Common myeloid progenitor, CD34-positive (primary cell): ENCODE measurements at regions not wholly inside any gene's neighbourhood (a gene's known extent, or its start where the extent isn't known, plus 50 kb on each side); places are given as distances from the start of the nearest gene placed in this dataset.

Source experiments
- CTCF ChIA-PET: fragments of 350-600 bp; sonication (Branson Sonifier 250); formaldehyde crosslinking; loops from one replicate; lab custom pipeline; 2021; ENCODE audit warnings: antibody characterized with exemption; lab: Charles Lee
- POLR2A ChIA-PET: fragments of 350-600 bp; sonication (Branson Sonifier 250); formaldehyde crosslinking; loops from one replicate; lab custom pipeline; 2021; ENCODE audit warnings: antibody characterized with exemption; lab: Charles Lee
- DNase-seq, 3 donors: peaks; one replicate each; pipeline versions ENCODE4 v3.0.0 to v3.0.0-alpha.2; 2013
- H3K27ac ChIP-seq, 2 experiments: 1 replicate in 1 of 2; 2 replicates in 1 of 2; pipeline ENCODE4 v1.7.0; 2013; ENCODE audit warnings: inconsistent platforms in 2 of 2, low read length in 2 of 2, mild to moderate bottlenecking in 2 of 2, low read depth in 1 of 2, moderate library complexity in 1 of 2; ENCODE audit not compliant: severe bottlenecking in 2 of 2, insufficient read depth in 1 of 2, poor library complexity in 1 of 2
- H3K27me3 ChIP-seq, 5 experiments: replicated peaks in 2 of 5; 1 replicate in 3 of 5; 2 replicates in 2 of 5; pipeline versions ENCODE4 v1.6.1 to v1.7.0; 2013; ENCODE audit warnings: low read length in 4 of 5, mild to moderate bottlenecking in 2 of 5, moderate library complexity in 2 of 5, inconsistent platforms in 1 of 5; ENCODE audit not compliant: insufficient read depth in 5 of 5, control insufficient read depth in 4 of 5
- H3K36me3 ChIP-seq, 4 experiments: 1 replicate in 2 of 4; 2 replicates in 2 of 4; pipeline versions ENCODE4 v1.6.1 to v1.7.0; 2013; ENCODE audit warnings: low read length in 3 of 4, control low read depth in 1 of 4, mild to moderate bottlenecking in 1 of 4; ENCODE audit not compliant: control insufficient read depth in 4 of 4, insufficient read depth in 4 of 4
- H3K4me1 ChIP-seq, 4 experiments: 1 replicate in 3 of 4; 2 replicates in 1 of 4; pipeline versions ENCODE4 v1.6.1 to v1.7.1; 2013; ENCODE audit warnings: low read length in 3 of 4, mild to moderate bottlenecking in 3 of 4, control low read depth in 1 of 4, inconsistent platforms in 1 of 4, moderate library complexity in 1 of 4; ENCODE audit not compliant: control insufficient read depth in 4 of 4, insufficient read depth in 4 of 4; ENCODE audit errors: control extremely low read depth in 1 of 4
- H3K4me3 ChIP-seq, 7 experiments: 1 replicate in 4 of 7; 2 replicates in 3 of 7; pipeline versions ENCODE4 v1.5.1 to v1.7.0; 2013; ENCODE audit warnings: mild to moderate bottlenecking in 7 of 7, low read length in 6 of 7, moderate library complexity in 6 of 7, inconsistent platforms in 2 of 7, low read depth in 2 of 7, control low read depth in 1 of 7; ENCODE audit not compliant: insufficient read depth in 4 of 7, control insufficient read depth in 1 of 7; ENCODE audit errors: extremely low read depth in 1 of 7
- H3K9me3 ChIP-seq, 5 experiments: 1 replicate in 4 of 5; 2 replicates in 1 of 5; pipeline versions ENCODE4 v1.6.1 to v1.7.1; 2013; ENCODE audit warnings: low read length in 4 of 5, mild to moderate bottlenecking in 2 of 5, inconsistent platforms in 1 of 5, low read depth in 1 of 5, moderate library complexity in 1 of 5; ENCODE audit not compliant: control insufficient read depth in 4 of 5, insufficient read depth in 2 of 5; ENCODE audit errors: control extremely low read depth in 1 of 5
- WGBS: methylation state at CpG from one replicate; pipeline ENCODE4 v1.1.5; 2013; ENCODE audit not compliant: insufficient coverage; 5-methylcytosine and 5-hydroxymethylcytosine counted together

DNA sequence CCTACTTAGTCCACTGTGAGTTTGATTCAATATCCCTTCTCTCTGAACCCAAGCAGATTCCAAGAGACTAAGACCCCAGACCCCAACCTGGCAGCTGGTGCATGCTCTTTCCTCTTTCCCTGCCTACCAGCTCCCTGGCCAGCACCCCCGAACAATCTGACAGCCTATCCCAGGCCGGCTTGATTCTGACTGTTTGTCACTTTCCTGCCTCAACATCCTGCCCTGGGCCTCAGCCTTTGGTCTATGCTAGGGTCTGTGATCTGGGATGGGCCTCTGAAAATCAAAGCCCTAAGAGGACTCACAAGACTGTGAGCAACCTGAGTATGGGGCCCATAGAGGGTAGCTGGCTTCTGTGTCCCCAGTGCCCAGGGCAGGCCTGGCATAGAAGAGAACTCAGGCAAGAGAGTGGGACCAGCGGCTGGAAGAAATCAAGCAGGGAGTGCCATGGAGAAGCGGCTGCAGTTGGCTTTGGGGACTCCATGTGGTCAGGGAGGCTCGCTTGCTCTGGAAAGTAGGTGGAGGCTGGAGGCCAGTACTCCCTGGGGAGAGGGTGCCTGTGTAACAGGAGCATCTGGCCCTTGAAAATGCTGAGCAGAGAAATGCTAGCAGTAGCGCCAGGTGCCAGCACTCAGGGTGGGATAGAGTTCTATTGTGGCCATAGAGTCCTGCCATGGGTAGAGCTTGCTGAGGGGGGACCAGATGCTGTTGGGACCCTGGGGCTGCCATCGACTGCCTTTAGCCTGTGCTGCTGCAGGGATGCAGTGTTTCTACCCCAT is 343.9 kb downstream of the DYSF start:
- no peak for DNase-seq
- ChIA-PET POLR2A (no interaction called here), CTCF (interaction anchor here (0.8 to 6.1 kb wide), 14 partner anchors 9 to 783 kb away, joined by 3 to 52 read pairs (median 3); no protein-coding TSS in a partner anchor)
- peaks cover 0 to 3% (median 0%) of the 10 kb centered on the region in 5 experiments for H3K27me3 ChIP-seq
- WGBS: 96% methylated on average over 6 of the region's 7 CpGs
- no peak overlapping the region for H3K4me3 ChIP-seq
- H3K4me1 ChIP-seq: no peaks in the 10 kb centered on the region
- no peaks in the 10 kb centered on the region for H3K9me3 ChIP-seq
- H3K36me3 ChIP-seq: no peaks in the 10 kb centered on the region
- no peak overlapping the region for H3K27ac ChIP-seq

DNA sequence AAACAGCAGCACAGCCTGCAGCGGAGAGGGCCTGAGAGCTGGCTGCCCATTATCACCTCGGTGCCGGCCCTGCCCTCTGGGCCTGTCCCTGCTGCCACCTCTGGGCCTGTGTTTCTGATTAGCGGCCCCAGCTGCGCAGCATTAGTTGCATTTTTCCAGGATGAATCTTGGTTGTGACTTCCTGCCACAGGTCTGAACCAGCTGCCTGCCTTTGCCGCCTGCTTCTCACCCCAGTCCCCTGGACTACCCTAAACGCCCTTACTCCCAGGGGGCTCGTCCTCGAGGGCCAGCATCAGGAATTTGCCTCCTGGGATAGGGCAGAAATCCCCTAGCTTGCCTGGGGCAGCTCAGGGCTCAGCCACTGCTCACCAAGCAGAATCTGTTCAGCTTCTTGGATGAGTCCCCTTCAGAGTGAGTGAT is 342.8 kb downstream of the DYSF start:
- H3K4me1 ChIP-seq: no peaks in the 10 kb centered on the region
- DNase-seq: no peak
- H3K36me3 ChIP-seq: no peaks in the 10 kb centered on the region
- no peak overlapping the region for H3K4me3 ChIP-seq
- no peak overlapping the region for H3K27ac ChIP-seq
- CTCF ChIA-PET: interaction anchor here (0.8 to 6.1 kb wide), 4 partner anchors 8 to 248 kb away, joined by 3 to 52 read pairs (median 3); no protein-coding TSS in a partner anchor
- WGBS: 86% methylated on average over 9 of the region's 9 CpGs
- H3K9me3 ChIP-seq: no peaks in the 10 kb centered on the region
- POLR2A ChIA-PET: no interaction called here
- H3K27me3 ChIP-seq: peaks cover 0 to 3% (median 0%) of the 10 kb centered on the region in 5 experiments

DNA sequence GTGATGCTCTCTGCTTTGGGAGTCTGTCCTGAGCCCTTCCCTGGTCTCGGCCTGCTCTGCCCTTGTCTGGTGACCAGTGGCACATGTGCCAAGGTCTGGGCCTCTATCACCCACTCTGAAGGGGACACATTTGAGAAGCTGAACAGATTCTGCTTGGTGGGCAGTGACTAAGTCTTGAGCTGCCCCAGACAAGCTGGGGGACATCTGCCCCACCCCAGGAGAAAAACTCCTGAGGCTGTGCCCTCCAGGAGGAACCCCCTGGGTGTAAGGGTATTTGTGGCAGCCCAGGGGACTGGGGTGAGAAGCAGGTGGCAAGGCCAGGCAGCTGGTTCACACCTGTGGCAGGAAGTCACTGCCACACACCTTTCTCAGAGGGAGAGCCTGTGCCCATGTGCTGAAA is 342.1 kb downstream of the DYSF start:
- DNase-seq: no peak
- 88% methylated on average over 1 of the region's 1 CpG for WGBS
- H3K4me1 ChIP-seq: no peaks in the 10 kb centered on the region
- H3K36me3 ChIP-seq: no peaks in the 10 kb centered on the region
- H3K9me3 ChIP-seq: no peaks in the 10 kb centered on the region
- no peak overlapping the region for H3K27ac ChIP-seq
- ChIA-PET POLR2A (no interaction called here), CTCF (interaction anchor here (1.3 to 6.1 kb wide), 2 partner anchors 195 to 248 kb away, joined by 3 to 52 read pairs; no protein-coding TSS in a partner anchor)
- H3K27me3 ChIP-seq: peaks cover 0 to 3% (median 0%) of the 10 kb centered on the region in 5 experiments
- no peak overlapping the region for H3K4me3 ChIP-seq

DNA sequence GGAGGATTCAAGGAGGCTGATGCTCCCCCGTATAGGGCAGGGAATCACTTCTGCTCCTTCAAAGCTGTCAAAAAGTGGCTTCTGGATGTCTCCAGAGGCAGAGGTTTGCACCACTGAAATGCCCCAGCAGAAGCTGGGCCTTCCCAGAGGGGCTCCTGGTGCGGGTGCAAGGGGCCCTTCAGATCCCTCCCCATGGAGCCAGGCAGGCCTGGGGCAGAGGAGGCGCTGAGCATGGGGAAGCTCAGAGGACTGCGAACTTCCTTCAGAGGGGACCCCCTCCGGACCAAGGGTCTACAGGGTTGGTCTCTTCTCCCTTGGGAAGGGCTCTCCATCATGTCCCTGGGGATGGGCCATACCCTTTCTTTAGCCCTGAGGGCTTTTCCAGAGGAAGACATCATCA is 341.2 kb downstream of the DYSF start:
- CTCF ChIA-PET: interaction anchor here (1.0 to 6.1 kb wide), 2 partner anchors 8 to 247 kb away, joined by 3 to 52 read pairs; no protein-coding TSS in a partner anchor
- WGBS: 92% methylated on average over 3 of the region's 5 CpGs

DNA sequence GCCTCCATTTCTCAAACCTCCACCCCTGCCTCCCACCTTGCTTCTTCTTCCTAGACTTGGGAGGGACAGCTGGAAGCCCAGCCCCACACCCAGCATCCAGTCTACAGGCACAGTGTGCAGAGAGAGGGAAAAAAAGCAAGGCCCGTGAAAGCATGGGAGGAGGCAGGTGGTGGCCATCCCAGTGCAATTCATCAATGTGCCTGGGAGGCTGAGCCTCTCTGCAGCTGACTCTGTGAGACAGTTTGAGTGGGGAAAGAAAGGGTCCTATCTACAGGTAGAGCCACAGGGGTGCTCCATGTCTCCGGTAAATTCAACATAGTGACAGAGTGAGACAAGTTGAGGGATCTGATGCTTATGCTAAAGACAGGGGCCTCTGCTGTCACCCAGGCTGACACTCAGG is 340.6 kb downstream of the DYSF start:
- Histone ChIP-seq H3K9me3 (no peaks in the 10 kb centered on the region), H3K27me3 (peaks cover 0 to 1% (median 0%) of the 10 kb centered on the region in 5 experiments), H3K27ac (no peak overlapping the region), H3K36me3 (no peaks in the 10 kb centered on the region), H3K4me1 (no peaks in the 10 kb centered on the region), H3K4me3 (no peak overlapping the region)
- WGBS: 100% methylated on average over 2 of the region's 2 CpGs
- no peak for DNase-seq
- ChIA-PET POLR2A (no interaction called here), CTCF (interaction anchor here (1.0 to 6.1 kb wide), 2 partner anchors 9 to 246 kb away, joined by 3 to 52 read pairs; no protein-coding TSS in a partner anchor)

More for the DNA sequence above, 341.2 kb downstream of the DYSF start:
- Histone ChIP-seq H3K27me3 (peaks cover 0 to 1% (median 0%) of the 10 kb centered on the region in 5 experiments), H3K4me1 (no peaks in the 10 kb centered on the region), H3K4me3 (no peak overlapping the region), H3K27ac (no peak overlapping the region), H3K9me3 (no peaks in the 10 kb centered on the region), H3K36me3 (no peaks in the 10 kb centered on the region)
- POLR2A ChIA-PET: interaction anchor here (0.6 kb wide), 1 partner anchor 159 kb away, joined by 3 read pairs; no protein-coding TSS in a partner anchor
- DNase-seq: no peak

DNA sequence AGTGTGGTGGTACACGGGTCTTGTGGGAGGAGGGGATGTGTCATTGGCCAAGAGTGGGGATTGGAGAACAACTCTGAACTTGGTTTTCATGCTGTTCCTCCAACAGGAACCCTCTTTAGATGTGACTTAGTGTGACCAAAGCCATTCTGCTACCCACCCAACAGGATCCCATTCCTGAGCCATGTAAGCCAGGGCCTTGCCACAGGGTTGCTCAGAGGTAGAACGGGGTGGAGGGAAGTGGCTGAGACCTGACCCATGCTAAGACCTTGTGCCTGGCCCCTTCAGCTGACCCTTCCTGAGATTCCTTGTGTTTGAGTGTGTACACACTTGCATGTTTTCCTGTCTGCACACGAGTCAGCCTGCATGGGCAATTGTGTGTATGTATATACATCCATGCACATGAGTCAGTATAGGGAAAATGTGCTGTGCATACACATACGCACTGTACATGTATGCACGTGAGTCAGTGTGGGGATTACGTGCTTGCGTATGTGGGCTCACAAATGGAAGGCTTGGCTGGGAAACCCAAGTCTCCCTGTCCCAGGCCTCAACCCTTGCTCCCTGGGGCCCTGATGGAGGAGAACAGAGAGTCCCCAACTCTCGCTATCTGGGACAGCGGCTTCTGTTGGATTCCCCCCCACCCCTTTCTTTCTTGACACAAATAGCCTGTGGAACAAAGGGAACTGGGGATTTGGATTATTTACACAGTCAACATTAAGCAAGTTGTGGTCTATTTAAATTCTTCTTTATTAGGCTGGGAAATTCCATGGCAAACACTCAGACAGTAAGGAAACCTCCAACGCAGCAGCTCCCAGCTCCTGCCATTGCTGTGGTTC is 339.8 kb downstream of the DYSF start:
- Histone ChIP-seq H3K27ac (no peak overlapping the region), H3K4me3 (no peak overlapping the region), H3K36me3 (no peaks in the 10 kb centered on the region), H3K9me3 (no peaks in the 10 kb centered on the region), H3K4me1 (no peaks in the 10 kb centered on the region), H3K27me3 (peaks cover 0 to 1% (median 0%) of the 10 kb centered on the region in 5 experiments)
- DNase-seq: no peak
- POLR2A ChIA-PET: no interaction called here
- CTCF ChIA-PET: interaction anchor here (6.1 kb wide), 1 partner anchor 245 kb away, joined by 52 read pairs; no protein-coding TSS in a partner anchor
- WGBS: 93% methylated on average over 6 of the region's 10 CpGs
